CD4-positive, alpha-beta T cell (primary cell): ENCODE measurements at regions not wholly inside any gene's neighbourhood (a gene's known extent, or its start where the extent isn't known, plus 50 kb on each side); places are given as distances from the start of the nearest gene placed in this dataset.

ENCODE experiments used
- ATAC-seq: fragments of 200-7000 bp; cut with Tn5 transposase; one replicate; pipeline ENCODE4 v1.10.0; 2022; ENCODE audit warnings: mild to moderate bottlenecking; ENCODE audit not compliant: poor library complexity
- CTCF ChIA-PET: fragments of 350-600 bp; sonication (Branson Sonifier 250); formaldehyde crosslinking; loops from one replicate; lab custom pipeline; 2021; ENCODE audit warnings: antibody characterized with exemption, inconsistent platforms; lab: Charles Lee
- POLR2A ChIA-PET: fragments of 350-600 bp; sonication (Branson Sonifier 250); formaldehyde crosslinking; loops from one replicate; lab custom pipeline; 2021; ENCODE audit warnings: antibody characterized with exemption, inconsistent platforms; lab: Charles Lee
- DNase-seq, 14 experiments: peaks; one replicate each; pipeline ENCODE4 v3.0.0-alpha.2; 2013 to 2020; ENCODE audit warnings: mixed read lengths in 2 of 14
- H3K27ac ChIP-seq, 2 donors: one replicate each; pipeline versions ENCODE4 v1.5.1 to v1.7.0; 2013; ENCODE audit warnings: low read length in 2 of 2, low read depth in 1 of 2, mild to moderate bottlenecking in 1 of 2
- H3K27me3 ChIP-seq, 2 experiments: 1 replicate in 1 of 2; 2 replicates in 1 of 2; pipeline versions ENCODE4 v1.6.1 to v1.7.0; 2013; ENCODE audit warnings: low read length in 2 of 2, control low read depth in 1 of 2, mild to moderate bottlenecking in 1 of 2, moderate library complexity in 1 of 2; ENCODE audit not compliant: insufficient read depth in 2 of 2, control insufficient read depth in 1 of 2
- H3K36me3 ChIP-seq: one replicate; pipeline ENCODE4 v1.6.1; 2013; ENCODE audit warnings: low read length, control low read depth; ENCODE audit not compliant: insufficient read depth
- H3K4me1 ChIP-seq: one replicate; pipeline ENCODE4 v1.6.1; 2013; ENCODE audit warnings: low read length, control low read depth; ENCODE audit not compliant: insufficient read depth
- H3K4me3 ChIP-seq: one replicate; pipeline ENCODE4 v1.5.1; 2013; ENCODE audit warnings: mild to moderate bottlenecking, low read length, moderate library complexity
- H3K9me3 ChIP-seq, 2 experiments: 1 replicate in 1 of 2; 2 replicates in 1 of 2; pipeline versions ENCODE4 v1.6.1 to v1.7.0; 2013; ENCODE audit warnings: low read length in 2 of 2, mild to moderate bottlenecking in 2 of 2, control low read depth in 1 of 2, moderate library complexity in 1 of 2; ENCODE audit not compliant: control insufficient read depth in 1 of 2, insufficient read depth in 1 of 2
- H3K27ac Mint-ChIP-seq: one replicate; pipeline ENCODE4 v1.8.0; 2020; ENCODE audit warnings: mixed read lengths
- H3K27me3 Mint-ChIP-seq: one replicate; pipeline ENCODE4 v1.8.0; 2021; ENCODE audit warnings: mixed read lengths
- H3K36me3 Mint-ChIP-seq: one replicate; pipeline ENCODE4 v1.8.0; 2021; ENCODE audit warnings: low read depth, mixed read lengths
- H3K4me1 Mint-ChIP-seq: one replicate; pipeline ENCODE4 v1.8.0; 2021; ENCODE audit warnings: low read depth, mixed read lengths
- H3K4me3 Mint-ChIP-seq: one replicate; pipeline ENCODE4 v1.8.0; 2020; ENCODE audit warnings: mild to moderate bottlenecking, mixed read lengths
- H3K9me3 Mint-ChIP-seq: one replicate; pipeline ENCODE4 v1.8.0; 2020; ENCODE audit warnings: mixed read lengths
- CTCF ChIP-seq: fragments of 200-600 bp; IDR thresholded peaks from one replicate; pipeline ENCODE4 v1.8.0; 2022; ENCODE audit warnings: antibody characterized with exemption, mild to moderate bottlenecking
- intact Hi-C, 2 experiments: fragments of 100-400 bp; cut with DNase I in 1 of 2; cut with micrococcal nuclease in 1 of 2; formaldehyde crosslinking; loops; one replicate each; pipeline versions ENCODE4 v1.15.1 to v1.9.0; 2023 to 2025; cut with DNase I, micrococcal nuclease

GRCh38 chr18:56473400-56474024 lies 164.9 kb downstream of the TXNL1 start:
- no peak for DNase-seq

GRCh38 chr18:56470406-56471351 lies 167.7 kb downstream of the TXNL1 start:
- ChIA-PET CTCF (no interaction called here), POLR2A (no interaction called here)
- Mint-ChIP-seq H3K4me1 (no peaks in the 10 kb centered on the region), H3K9me3 (peaks cover 5% of the 10 kb centered on the region), H3K36me3 (no peaks in the 10 kb centered on the region), H3K27me3 (no peaks in the 10 kb centered on the region), H3K4me3 (no peak overlapping the region), H3K27ac (no peak overlapping the region)
- no peaks in the 10 kb centered on the region for H3K36me3 ChIP-seq
- H3K27ac ChIP-seq, result no peak overlapping the region
- no peak for TF ChIP-seq CTCF
- H3K4me3 ChIP-seq, result no peak overlapping the region
- no peak for DNase-seq
- ATAC-seq, result no peak
- H3K4me1 ChIP-seq, result no peaks in the 10 kb centered on the region
- intact Hi-C loops, result no loop called here
- H3K27me3 ChIP-seq, result no peaks in the 10 kb centered on the region
- peaks cover 0 to 2% of the 10 kb centered on the region in 2 experiments for H3K9me3 ChIP-seq

More at GRCh38 chr18:56473400-56474024, 164.9 kb downstream of the TXNL1 start:
- Mint-ChIP-seq H3K27ac (no peak overlapping the region), H3K36me3 (no peaks in the 10 kb centered on the region), H3K4me1 (no peaks in the 10 kb centered on the region), H3K4me3 (no peak overlapping the region), H3K9me3 (peaks cover 3% of the 10 kb centered on the region), H3K27me3 (no peaks in the 10 kb centered on the region)
- Histone ChIP-seq H3K27me3 (no peaks in the 10 kb centered on the region), H3K36me3 (no peaks in the 10 kb centered on the region), H3K4me1 (no peaks in the 10 kb centered on the region), H3K27ac (no peak overlapping the region), H3K4me3 (no peak overlapping the region), H3K9me3 (no peaks in the 10 kb centered on the region)
- no peak for ATAC-seq
- POLR2A ChIA-PET, result no interaction called here
- TF ChIP-seq CTCF, result no peak
- CTCF ChIA-PET, result no interaction called here
- intact Hi-C loops, result no loop called here

- CTCF ChIA-PET, result no interaction called here
- intact Hi-C loops, result no loop called here
- no peak for ATAC-seq
These were observed 168.8 kb downstream of the TXNL1 start for GRCh38 chr18:56469582-56469981.

More at GRCh38 chr18:56469582-56469981, 168.8 kb downstream of the TXNL1 start:
- POLR2A ChIA-PET, result no interaction called here
- no peak for TF ChIP-seq CTCF
- DNase-seq, result no peak
- no peak overlapping the region for H3K4me3 Mint-ChIP-seq
- no peaks in the 10 kb centered on the region for H3K36me3 Mint-ChIP-seq
- Histone ChIP-seq H3K4me1 (no peaks in the 10 kb centered on the region), H3K27me3 (no peaks in the 10 kb centered on the region), H3K36me3 (no peaks in the 10 kb centered on the region), H3K4me3 (no peak overlapping the region), H3K9me3 (peaks cover 0 to 7% of the 10 kb centered on the region in 2 experiments), H3K27ac (no peak overlapping the region)
- no peaks in the 10 kb centered on the region for H3K4me1 Mint-ChIP-seq
- no peaks in the 10 kb centered on the region for H3K27me3 Mint-ChIP-seq
- H3K27ac Mint-ChIP-seq, result no peak overlapping the region
- peaks cover 11% of the 10 kb centered on the region for H3K9me3 Mint-ChIP-seq
